GM18909 (cell line): ENCODE measurements at regions not wholly inside any gene's neighbourhood (a gene's known extent, or its start where the extent isn't known, plus 50 kb on each side); places are given as distances from the start of the nearest gene placed in this dataset.
"Not testable (repeated sequence)": the region's sequence is repeated elsewhere in the genome, so short reads cannot be mapped to it uniquely, and the experiment has no call there.

Source experiments
- ATAC-seq: cut with Tn5 transposase; IDR thresholded peaks from one replicate; pipeline ENCODE4 v1.9.1; 2021; ENCODE audit warnings: mild to moderate bottlenecking; ENCODE audit not compliant: unreplicated experiment, poor library complexity

DNA sequence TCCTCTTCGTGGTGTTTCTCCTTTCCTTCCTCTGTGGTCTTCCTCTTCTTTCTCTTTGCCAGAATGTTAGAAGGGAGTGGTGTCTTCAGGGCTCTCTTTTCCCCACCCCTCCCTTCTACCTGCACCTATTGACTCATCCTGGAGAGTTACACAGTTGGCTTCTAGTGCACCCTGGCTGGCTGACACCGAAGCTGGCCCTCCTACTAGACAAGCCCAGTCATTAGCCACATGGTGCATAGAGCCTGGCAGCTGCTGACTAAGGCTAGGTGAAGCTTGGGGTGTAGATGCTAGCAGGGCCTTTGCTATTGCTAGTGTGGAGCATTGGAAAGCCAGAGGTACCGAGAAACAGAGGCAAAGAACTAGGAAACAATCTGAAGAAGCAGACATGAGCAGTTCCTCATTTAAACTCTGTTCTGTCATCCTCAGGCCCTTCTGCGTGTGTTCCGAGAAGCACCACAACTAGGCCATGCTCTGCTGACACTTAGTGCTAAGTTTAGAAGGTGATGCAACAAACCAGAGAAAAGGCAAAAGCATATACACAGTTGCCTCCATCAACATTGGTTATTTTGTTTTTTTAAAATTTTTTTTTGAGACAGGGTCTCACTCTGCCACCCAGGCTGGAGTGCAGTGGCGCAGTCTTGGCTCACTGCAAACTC, 213.9 kb downstream of the BAMBI start:
- ATAC-seq, result no peak

DNA sequence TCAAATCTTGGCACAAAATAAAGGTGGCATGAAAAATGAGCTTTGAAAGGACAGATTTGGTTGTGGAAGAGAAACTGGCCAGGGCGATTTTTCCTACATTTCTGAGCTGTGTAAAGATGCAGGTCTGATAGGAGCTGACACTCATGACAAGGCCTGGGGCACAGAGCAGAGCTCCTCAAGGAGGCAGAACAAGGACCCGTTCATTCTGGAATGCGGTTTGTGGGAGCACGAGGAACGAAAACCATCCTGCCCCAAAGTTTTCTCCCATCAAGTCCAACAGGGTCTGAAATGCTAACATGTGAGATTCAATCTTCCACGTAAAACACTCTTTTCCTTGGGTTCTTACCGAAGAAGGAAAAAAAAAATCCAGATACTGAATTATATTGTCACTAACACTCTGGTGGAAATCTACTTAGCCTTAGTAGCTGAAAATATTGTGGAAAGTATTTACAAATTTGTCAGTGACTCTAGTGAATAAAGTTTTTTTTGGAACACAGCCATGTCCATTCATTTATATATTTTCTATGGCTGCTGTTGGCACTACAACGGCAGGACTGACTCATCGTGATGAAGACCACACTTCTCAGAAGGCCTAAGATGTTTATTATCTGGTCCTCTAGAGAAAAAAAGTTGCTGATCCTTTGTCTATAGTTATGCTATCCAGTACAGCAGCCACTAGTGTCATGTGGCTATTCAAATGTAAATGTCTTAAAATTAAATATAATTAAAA, 215.7 kb downstream of the BAMBI start:
- no peak for ATAC-seq

DNA sequence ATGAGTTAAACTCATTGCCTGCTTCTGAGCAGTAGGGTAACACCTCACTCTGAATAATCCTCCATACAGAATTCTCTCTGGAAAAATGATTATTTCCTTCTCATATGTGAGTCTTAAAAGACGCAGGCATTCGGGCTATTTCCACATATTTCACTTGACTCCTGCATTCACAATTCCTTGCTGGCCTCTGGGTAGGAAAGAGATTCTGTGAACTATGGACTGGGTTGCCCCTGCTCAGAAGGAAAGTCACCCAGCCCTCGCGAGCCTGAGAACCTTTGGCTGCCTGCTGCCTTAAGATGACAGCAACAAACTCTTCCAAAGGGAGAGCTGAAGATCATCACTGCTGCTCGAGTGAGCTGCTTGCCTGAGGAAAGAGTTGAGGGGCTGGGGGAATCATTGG, 216.8 kb downstream of the BAMBI start:
- no peak for ATAC-seq

DNA sequence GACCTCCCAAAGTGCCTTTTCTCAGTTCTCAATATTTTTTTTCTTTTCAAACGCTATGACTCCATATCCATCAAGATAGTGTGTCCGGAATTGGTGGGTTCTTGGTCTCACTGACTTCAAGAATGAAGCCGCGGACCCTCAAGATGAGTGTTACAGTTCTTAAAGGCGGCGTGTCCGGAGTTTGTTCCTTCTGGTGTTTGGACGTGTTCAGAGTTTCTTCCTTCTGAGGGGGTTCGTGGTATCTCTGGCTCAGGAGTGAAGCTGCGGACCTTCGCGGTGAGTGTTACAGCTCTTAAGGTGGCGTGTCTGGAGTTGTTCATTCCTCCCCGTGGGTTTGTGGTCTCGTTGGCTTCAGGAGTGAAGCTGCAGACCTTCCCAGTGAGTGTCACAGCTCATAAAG, 218.3 kb downstream of the BAMBI start:
- ATAC-seq, result not testable (repeated sequence)

DNA sequence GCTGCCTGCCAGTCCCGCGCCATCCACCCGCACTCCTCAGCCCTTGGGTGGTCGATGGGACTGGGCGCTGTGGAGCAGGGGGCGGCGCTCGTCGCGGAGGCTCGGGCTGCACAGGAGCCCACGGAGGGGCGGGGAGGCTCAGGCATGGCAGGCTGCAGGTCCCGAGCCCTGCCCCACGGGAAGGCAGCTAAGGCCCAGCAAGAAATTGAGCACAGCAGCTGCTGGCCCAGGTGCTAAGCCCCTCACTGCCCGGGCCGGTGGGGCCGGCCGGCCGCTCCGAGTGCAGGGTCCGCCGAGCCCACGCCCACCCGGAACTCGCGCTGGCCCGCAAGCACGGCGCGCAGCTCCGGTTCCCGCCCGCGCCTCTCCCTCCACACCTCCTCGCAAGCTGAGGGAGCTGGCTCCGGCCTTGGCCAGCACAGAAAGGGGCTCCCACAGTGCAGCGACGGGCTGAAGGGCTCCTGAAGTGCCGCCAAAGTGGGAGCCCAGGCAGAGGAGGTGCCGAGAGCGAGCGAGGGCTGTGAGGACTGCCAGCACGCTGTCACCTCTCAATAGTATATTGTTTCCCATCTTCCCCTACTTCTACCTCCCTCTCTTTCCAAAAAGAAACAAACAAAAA, 219.6 kb downstream of the BAMBI start:
- not testable (repeated sequence) for ATAC-seq

DNA sequence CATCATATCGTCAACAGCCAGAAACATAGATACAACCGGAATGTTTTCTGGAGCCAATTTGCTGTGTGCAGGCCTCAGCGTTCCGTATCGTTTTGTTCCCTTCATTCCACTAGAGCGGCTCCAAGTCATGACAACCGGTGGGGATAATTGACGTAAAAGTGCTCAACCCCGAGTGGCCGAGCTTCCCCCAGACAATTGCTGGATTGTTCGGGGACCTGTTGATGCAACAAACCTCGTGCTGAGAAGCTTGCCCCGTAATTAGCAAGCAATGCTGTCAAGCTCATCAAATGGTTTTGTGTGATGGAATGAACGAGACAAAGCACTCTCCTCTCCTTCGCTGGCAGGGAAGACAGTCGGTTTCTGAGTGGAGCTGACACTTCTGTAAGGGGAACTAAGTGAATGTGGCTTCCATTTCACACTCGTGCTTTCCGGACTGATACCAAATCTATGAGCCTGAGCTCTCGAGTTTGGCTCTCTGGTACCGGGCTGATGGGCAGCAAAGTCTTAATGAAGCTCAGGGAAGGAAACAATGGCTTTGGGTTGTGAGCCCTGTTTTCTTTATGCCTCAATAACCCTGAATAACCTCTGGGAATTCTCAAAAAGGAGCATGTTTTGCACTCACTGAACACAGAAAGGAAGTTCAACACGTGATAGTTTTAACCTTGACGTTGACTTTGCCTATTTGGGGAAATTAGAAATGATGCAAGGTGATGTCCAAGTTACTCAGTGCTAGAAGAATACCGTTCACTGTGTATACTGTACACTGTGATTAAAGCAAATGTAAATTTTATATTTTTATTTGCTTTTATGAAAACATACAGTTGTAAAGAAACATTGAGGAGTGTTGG, 220.5 kb downstream of the BAMBI start:
- ATAC-seq, result no peak

DNA sequence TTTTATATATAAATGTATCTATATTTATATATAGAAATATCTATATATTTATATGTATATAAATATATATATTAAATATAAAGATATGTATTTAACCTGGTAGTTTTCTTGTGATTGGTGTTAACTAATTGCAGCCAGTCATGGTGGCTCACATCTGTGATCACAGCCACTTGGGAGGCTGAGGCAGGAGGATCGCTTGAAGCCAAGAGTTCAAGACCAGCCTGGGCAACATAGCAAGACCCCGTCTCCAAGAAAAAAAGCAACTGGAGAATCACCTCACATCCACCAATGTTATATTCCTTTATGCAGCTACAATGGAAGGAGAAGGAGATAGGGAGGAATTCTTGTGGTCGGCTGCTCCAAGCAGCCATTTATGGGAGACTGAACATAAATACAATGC, 224.9 kb downstream of the BAMBI start:
- no peak for ATAC-seq

DNA sequence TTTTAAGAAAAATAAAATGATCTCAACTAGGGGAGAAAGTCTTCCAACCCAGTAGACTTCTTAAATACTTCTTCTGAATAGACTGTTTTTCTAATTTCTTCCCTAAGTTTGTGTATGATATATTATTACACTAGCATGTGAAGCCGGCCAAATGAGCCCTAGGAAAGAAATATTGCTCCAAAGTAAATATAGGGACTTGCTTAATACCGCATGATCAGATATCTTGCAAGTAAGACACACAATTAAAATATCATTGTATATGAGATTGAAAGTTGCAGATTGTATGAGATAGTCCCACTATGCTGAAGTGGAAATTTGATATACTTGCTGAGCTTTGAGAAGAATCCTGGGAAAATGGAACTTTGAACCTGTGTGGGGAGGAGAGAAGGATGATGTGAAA, 225.7 kb downstream of the BAMBI start:
- no peak for ATAC-seq

DNA sequence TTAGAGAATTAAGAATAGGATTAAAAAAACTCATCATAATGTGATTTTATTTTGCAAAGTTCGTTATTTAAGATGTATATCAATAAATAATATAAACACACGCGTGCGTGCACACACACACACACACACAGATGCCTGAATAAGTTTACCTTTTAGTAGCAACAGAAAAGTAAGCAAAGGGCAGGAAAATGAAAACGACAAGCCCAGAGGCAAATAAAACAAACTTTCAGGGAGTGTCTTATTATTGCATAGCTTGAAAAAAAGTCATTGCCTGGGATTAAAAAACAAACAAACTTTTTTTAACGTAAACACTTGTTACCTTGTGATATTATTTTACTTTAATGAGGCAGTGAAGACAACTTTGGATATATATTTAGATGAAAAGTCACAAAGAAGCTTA, 226.4 kb downstream of the BAMBI start:
- ATAC-seq, result no peak

DNA sequence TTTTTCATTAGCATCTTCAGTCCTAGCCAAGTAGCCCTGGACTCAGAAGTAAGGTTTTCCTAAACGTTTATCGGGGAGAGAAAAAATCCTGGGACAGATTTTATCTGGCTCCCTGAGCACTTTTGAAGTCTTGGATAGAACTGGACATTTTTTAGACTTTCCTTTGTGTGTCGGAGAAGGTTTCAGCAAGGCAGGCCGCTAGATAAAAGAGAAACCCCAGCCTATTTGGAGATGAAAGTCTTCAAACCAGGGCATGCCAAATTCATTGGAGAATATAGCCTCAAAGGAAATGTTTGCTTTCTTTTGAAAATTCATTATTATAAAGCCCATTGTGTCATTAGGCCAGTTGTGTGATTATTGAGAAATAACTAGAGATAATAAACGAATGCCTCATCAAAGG, 228.1 kb downstream of the BAMBI start:
- no peak for ATAC-seq

DNA sequence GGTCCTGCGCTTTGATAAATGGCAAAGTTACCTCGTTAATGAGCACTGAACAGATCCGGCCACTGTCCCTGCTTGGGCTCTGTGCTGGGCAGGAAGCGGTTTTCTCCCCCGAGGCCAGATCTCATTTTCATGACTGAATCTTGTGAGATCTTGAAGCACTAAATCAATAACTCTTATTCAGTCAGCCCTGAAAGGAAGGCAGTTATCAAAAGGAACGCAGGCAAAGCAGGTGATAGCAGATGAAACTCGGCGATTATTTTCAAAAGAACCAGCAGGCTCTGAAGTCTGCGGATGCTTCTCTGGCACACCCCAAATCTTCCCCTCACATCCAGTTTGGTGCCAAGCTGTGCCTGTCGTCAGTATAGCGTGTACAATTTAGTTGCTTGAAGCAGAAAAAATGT, 228.7 kb downstream of the BAMBI start:
- ATAC-seq, result no peak

DNA sequence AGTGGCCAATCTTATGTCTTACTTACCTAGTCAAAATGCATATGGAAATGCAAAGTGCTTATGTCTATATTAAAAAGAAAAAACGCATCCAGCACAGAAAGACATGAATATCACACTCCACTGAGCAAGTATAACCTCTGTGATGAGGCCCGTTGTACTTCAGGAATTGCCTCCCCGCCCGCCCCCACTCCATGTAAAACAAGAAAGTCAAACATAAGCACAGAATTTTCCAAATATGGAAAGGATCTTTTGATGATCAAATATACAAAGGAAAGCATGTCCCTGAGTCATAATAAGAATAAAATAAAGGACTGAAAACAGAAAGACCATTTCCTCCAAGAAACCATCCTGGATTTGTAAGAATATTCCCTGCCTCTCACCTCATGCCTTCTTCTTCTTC, 229.1 kb downstream of the BAMBI start:
- ATAC-seq, result no peak

DNA sequence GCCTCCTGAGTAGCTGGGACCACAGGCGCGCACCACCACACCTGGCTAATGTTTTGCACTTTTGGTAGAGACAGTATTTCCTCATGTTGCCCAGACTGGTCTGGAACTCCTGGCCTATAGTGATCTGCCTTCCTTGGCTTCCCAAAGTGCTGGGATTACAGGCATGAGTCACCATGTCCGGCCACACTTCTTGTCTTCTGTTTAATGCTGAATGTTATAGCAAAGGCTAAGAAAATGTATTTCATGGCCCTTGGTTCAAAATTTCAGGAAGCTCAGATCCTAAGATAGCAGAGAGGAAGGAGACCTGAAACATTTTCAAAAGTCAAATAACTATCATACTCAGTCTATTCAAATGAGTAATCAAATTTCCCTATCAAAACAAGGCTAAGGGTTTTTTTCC, 229.6 kb downstream of the BAMBI start:
- no peak for ATAC-seq

DNA sequence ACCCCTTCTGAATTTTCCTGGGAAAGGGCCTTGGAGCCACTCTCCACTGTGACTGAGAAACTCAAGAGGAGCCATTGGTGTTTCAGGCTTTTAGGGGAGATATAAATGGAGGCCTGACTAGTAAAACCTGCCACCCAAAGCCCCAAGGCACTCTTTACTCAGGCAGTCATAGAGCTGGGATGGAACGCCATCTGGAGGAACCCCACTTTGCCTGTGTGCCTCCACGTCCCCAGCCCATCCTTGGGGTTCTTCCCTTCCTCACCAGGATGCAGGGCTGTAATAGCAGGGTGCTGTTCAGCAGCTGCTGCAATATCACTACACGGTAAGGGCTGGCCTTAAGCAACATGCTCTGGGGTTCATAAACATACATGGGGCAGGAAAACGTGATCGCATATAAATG, 232.6 kb downstream of the BAMBI start:
- ATAC-seq, result no peak

DNA sequence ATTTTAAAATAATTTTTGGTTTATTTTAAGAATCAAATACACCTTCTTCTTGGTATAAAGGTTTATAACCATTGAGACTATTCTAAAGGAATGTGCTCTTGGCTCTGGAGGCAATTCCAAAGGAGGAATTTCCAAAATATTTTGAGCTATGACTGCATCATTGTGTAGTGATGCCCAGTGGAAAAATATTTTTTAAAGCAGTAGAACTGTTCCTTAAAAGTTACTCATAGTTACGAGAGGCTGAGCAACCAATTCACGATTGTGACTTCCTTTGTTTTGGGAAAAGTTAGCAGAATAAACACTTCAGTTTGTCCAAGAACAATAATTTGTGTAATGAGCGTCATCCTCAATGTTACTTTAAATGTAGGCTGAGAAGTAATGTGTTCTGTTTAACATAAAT, 233.6 kb downstream of the BAMBI start:
- ATAC-seq, result no peak

DNA sequence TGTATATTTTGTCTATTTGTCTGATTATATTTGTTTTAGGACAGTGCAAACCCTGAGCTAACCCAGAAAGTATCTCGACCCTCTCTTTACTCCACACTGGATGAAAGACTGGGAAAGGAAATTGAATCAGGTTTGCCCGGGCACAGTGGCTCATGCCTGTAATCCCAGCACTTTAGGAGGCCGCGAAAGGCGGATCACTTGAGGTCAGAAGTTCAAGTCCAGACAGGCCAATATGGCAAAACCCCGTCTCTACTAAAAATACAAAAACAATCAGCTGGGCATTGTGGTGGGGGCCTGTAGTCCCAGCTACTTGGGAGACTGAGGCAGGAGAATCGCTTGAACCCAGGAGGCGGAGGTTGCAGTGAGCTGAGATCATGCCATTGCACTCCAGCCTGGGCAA, 234.2 kb downstream of the BAMBI start:
- not testable (repeated sequence) for ATAC-seq

DNA sequence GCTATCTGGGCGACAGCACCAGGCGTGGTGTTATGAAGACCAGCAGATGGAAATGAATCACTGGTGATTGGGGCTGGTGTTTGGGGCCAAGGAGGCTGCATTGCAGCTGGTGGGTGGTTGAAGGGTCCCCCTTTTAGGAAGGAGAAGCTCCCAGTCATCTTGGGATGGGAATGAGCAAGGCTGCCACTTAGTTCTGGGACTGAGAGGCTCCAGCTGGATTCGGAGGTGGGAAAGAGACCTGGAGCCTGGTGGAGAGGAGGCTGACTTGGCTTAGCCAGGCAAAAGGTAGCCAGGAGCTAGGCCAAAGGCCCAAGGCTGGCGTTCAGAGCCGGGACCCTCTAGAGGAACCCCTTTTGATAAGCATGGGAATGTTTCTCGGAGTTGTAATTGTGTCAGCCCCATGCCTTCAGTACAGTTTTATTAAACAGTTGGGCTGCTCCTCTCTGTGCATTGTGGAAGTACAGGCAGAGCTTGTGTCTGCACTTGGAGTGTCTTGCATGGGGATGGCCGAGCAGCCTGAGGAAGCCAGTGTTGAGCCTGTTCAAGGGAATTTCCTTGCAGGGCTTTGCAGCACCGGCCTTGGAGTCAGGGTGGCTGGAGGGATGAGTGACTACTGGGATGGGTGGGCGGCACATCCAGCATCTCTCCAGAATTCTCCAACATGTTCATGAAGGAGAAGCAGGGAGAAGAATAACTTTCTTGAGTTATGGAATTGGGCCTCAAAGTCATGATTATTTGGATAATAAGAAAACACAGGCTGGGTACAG, 234.9 kb downstream of the BAMBI start:
- no peak for ATAC-seq

DNA sequence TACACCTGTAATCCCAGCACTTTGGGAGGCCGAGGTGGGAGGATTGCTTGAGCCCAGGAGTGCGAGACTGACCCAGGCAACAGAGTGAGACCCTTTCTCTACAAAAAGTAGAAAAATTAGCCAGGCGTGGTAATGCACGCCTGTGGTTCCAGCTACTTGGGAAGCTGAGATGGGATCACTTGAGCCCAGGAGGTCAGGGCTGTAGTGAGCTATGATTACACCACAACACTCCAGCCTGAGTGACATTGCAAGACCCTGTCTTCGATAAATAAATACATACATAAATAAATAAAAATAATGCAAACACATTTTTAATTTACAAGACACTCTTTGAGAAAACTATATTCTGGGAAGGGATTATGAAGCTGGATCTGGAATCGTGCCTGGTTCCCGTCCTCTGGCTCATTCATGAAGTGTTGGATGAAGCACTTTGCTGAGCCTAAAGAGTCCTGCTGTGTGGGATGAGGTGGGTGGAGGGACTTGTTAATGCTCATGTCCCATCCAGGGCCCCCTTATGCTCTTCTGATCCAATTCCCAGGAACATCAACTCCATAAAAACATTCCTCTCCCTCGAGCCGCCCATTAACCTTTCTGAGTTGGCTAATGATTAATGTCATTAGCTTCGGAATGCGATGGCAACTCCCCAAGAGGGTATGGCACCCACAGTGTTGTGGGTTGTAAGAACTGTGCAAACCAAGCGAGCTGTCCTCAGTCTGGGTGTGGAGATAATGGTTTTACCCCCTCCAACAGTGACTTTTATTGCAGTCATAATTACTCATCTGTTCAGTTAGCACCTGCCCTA, 236.3 kb downstream of the BAMBI start:
- no peak for ATAC-seq

DNA sequence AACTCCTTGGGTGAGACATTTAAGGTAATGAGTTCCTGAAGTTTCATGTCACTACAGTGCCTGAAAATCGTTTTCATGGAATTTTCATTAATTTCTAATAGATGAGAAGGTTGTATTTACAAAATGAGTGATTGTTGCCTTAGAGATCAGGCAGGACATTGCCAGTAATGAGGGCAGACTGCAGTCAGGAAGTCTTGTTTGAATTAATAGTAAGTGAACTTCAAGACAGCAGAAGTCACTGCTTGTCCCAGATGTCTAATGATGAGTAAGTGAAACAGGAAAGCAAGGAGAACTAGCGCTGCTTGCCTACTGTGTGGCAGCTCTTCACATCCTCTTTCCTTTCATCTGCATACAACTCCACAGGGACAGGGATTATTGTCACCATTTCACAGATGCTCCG, 237.4 kb downstream of the BAMBI start:
- no peak for ATAC-seq
